ENCODE measurements at regions not wholly inside any gene's neighbourhood (a gene's known extent, or its start where the extent isn't known, plus 50 kb on each side); places are given as distances from the start of the nearest gene placed in this dataset.

GRCh38 chr3:6180171-6180570 is 680.7 kb upstream of the GRM7 start:
- no peak for TF ChIP-seq CTCF (conservative IDR thresholded peaks at IDR 0.05; ENCODE audit: low read depth, low read length)
- H3K4me3 ChIP-seq (ENCODE audit: low read length), result no peak overlapping the region
- DNase-seq (ENCODE audit: low read depth), result no peak

GRCh38 chr3:6182476-6182875 is 678.4 kb upstream of the GRM7 start:
- H3K4me3 ChIP-seq (ENCODE audit: low read length), result no peak overlapping the region
- no peak for TF ChIP-seq CTCF (conservative IDR thresholded peaks at IDR 0.05; ENCODE audit: low read depth, low read length)
- no peak for DNase-seq (ENCODE audit: low read depth)

GRCh38 chr3:6182909-6183308 is 678.0 kb upstream of the GRM7 start:
- no peak for TF ChIP-seq CTCF (conservative IDR thresholded peaks at IDR 0.05; ENCODE audit: low read depth, low read length)
- no peak overlapping the region for H3K4me3 ChIP-seq (ENCODE audit: low read length)
- DNase-seq (ENCODE audit: low read depth), result no peak

GRCh38 chr3:6189384-6189783 is 671.5 kb upstream of the GRM7 start:
- no peak for DNase-seq (ENCODE audit: low read depth)

GRCh38 chr3:6204891-6205290 is 656.0 kb upstream of the GRM7 start:
- H3K4me3 ChIP-seq (ENCODE audit: low read length), result no peak overlapping the region
- DNase-seq (ENCODE audit: low read depth), result no peak
- TF ChIP-seq CTCF (conservative IDR thresholded peaks at IDR 0.05; ENCODE audit: low read depth, low read length), result no peak

More at GRCh38 chr3:6189384-6189783, 671.5 kb upstream of the GRM7 start:
- TF ChIP-seq CTCF (conservative IDR thresholded peaks at IDR 0.05; ENCODE audit: low read depth, low read length), result no peak
- H3K4me3 ChIP-seq (ENCODE audit: low read length), result no peak overlapping the region

- no peak for TF ChIP-seq CTCF (conservative IDR thresholded peaks at IDR 0.05; ENCODE audit: low read depth, low read length)
- DNase-seq (ENCODE audit: low read depth), result no peak
- H3K4me3 ChIP-seq (ENCODE audit: low read length), result no peak overlapping the region
Observed at GRCh38 chr3:6216135-6217026, 644.5 kb upstream of the GRM7 start.

GRCh38 chr3:6220447-6220846 is 640.5 kb upstream of the GRM7 start:
- DNase-seq (ENCODE audit: low read depth), result no peak
- TF ChIP-seq CTCF (conservative IDR thresholded peaks at IDR 0.05; ENCODE audit: low read depth, low read length), result no peak
- no peak overlapping the region for H3K4me3 ChIP-seq (ENCODE audit: low read length)
